Panc1 (cell line): ENCODE measurements at regions not wholly inside any gene's neighbourhood (a gene's known extent, or its start where the extent isn't known, plus 50 kb on each side); places are given as distances from the start of the nearest gene placed in this dataset.

Experiments used
- CTCF ChIP-seq: fragments of 450-650 bp; IDR thresholded peaks from 2 replicates; pipeline ENCODE4 v1.5.1; 2017; ENCODE audit warnings: mild to moderate bottlenecking
- REST ChIP-seq, 2 experiments: IDR thresholded peaks; 2 replicates each; pipeline ENCODE4 v1.6.1; 2011 to 2012; ENCODE audit warnings: low read depth in 2 of 2, control low read depth in 1 of 2, low read length in 1 of 2, mild to moderate bottlenecking in 1 of 2, moderate library complexity in 1 of 2; ENCODE audit not compliant: insufficient read depth in 1 of 2
- SIN3A ChIP-seq: IDR thresholded peaks from 2 replicates; pipeline ENCODE4 v1.6.1; 2012; ENCODE audit warnings: low read depth, mild to moderate bottlenecking, low read length, moderate library complexity, borderline replicate concordance; ENCODE audit not compliant: insufficient read depth
- TCF7L2 ChIP-seq: IDR thresholded peaks from 2 replicates; pipeline ENCODE4 v1.6.1; 2011; ENCODE audit warnings: mild to moderate bottlenecking, low read depth, low read length, inconsistent platforms

GRCh38 chr5:93665648-93666047 lies 75.8 kb downstream of the POU5F2 start:
- TF ChIP-seq CTCF: no peak
- TF ChIP-seq REST (IDR thresholded peaks at IDR 0.05; ENCODE audit: insufficient read depth in 1 of 2, low read depth in 2 of 2, low read length in 1 of 2): no peak
- no peak for TF ChIP-seq SIN3A
- TF ChIP-seq TCF7L2: no peak
